PC-9 (cell line): ENCODE measurements at regions not wholly inside any gene's neighbourhood (a gene's known extent, or its start where the extent isn't known, plus 50 kb on each side); places are given as distances from the start of the nearest gene placed in this dataset.

Experiments used
- EZH2 ChIP-seq: fragments of 200-600 bp; sonication (generic); IDR thresholded peaks from 2 replicates; pipeline ENCODE4 v1.8.0; 2017; ENCODE audit warnings: antibody characterized with exemption, low read depth
- TF ChIP-seq, protein P1 (sequence below): fragments of 200-600 bp; sonication (generic); conservative IDR thresholded peaks from 2 replicates; pipeline ENCODE4 v1.6.1; 2017; ENCODE audit warnings: mixed run types, antibody characterized with exemption, mild to moderate bottlenecking, moderate library complexity

DNA sequence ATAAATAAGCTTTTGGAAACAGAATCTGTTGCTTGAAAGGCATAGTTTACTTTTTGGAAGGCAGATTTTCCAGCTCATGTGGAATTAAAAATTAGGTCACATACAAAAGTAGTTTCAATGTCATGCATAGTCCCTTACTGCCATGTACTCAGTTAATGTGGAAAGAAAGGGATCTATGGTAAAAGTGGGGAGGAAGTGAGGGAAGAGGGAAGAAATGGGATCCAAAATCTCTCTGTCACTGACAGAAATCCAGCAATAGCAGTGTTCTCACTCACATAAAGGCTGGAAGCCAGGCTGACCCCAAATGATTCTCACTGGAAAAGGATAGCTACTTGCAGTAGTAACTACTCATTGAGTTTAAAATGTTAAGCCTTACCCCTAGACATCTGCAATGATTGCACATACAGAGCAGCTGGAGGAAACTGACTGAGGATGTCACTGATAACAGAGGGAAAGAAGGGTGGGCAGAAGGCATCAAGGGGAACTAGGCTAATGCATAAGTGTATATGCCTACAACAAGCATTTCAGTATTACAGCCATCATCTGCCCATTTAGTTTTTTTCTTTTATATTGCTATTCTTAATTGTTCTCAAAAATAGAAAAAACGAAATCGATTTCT is 445.6 kb downstream of the FAT4 start:
- TF ChIP-seq, protein P1, sequence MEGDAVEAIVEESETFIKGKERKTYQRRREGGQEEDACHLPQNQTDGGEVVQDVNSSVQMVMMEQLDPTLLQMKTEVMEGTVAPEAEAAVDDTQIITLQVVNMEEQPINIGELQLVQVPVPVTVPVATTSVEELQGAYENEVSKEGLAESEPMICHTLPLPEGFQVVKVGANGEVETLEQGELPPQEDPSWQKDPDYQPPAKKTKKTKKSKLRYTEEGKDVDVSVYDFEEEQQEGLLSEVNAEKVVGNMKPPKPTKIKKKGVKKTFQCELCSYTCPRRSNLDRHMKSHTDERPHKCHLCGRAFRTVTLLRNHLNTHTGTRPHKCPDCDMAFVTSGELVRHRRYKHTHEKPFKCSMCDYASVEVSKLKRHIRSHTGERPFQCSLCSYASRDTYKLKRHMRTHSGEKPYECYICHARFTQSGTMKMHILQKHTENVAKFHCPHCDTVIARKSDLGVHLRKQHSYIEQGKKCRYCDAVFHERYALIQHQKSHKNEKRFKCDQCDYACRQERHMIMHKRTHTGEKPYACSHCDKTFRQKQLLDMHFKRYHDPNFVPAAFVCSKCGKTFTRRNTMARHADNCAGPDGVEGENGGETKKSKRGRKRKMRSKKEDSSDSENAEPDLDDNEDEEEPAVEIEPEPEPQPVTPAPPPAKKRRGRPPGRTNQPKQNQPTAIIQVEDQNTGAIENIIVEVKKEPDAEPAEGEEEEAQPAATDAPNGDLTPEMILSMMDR: no peak
- TF ChIP-seq EZH2: no peak
